Neural cell (in vitro differentiated cells): ENCODE measurements at regions not wholly inside any gene's neighbourhood (a gene's known extent, or its start where the extent isn't known, plus 50 kb on each side); places are given as distances from the start of the nearest gene placed in this dataset.

ENCODE experiments used
- H2AFZ ChIP-seq: fragments of 200-600, 300-800 bp; sonication (generic), shearing (Covaris generic); 2 replicates; pipeline ENCODE4 v1.6.0; 2014; ENCODE audit warnings: low read depth, mild to moderate bottlenecking, antibody characterized with exemption, low read length, moderate library complexity
- H3F3A ChIP-seq: fragments of 200-600 bp; shearing (Covaris generic); 2 replicates; pipeline ENCODE4 v1.6.1; 2016; ENCODE audit warnings: mild to moderate bottlenecking, moderate library complexity, mixed read lengths, antibody characterized with exemption, low read length; ENCODE audit not compliant: insufficient read depth, poor library complexity, severe bottlenecking
- H3K27ac ChIP-seq: fragments of 200-600, 300-800 bp; sonication (generic), shearing (Covaris generic); 2 replicates; pipeline ENCODE4 v1.5.1; 2014; ENCODE audit warnings: mild to moderate bottlenecking, low read length, moderate library complexity
- H3K27me3 ChIP-seq: fragments of 300-800, 200-600 bp; sonication (generic), shearing (Covaris generic); 2 replicates; pipeline ENCODE4 v1.6.0; 2014; ENCODE audit warnings: mild to moderate bottlenecking, low read depth, low read length, moderate library complexity; ENCODE audit not compliant: insufficient read depth
- H3K36me3 ChIP-seq: fragments of 300-800, 200-600 bp; sonication (generic), shearing (Covaris generic); 2 replicates; pipeline ENCODE4 v1.5.1; 2014; ENCODE audit warnings: mild to moderate bottlenecking, antibody characterized with exemption, low read length, moderate library complexity; ENCODE audit not compliant: insufficient read depth
- H3K4me2 ChIP-seq: fragments of 300-800, 200-600 bp; sonication (generic), shearing (Covaris generic); 2 replicates; pipeline ENCODE4 v1.6.0; 2014; ENCODE audit warnings: mild to moderate bottlenecking, low read length
- H3K4me3 ChIP-seq: fragments of 300-800, 200-600 bp; sonication (generic), shearing (Covaris generic); 2 replicates; pipeline ENCODE4 v1.5.1; 2014; ENCODE audit warnings: mild to moderate bottlenecking, low read length, moderate library complexity
- H3K79me2 ChIP-seq: fragments of 200-600 bp; shearing (Covaris generic); replicated peaks from 2 replicates; pipeline ENCODE4 v1.6.0; 2014; ENCODE audit warnings: mild to moderate bottlenecking, low read length, moderate library complexity; ENCODE audit not compliant: insufficient read depth
- H3K9ac ChIP-seq: fragments of 300-800, 200-600 bp; sonication (generic), shearing (Covaris generic); 2 replicates; pipeline ENCODE4 v1.6.1; 2016; ENCODE audit warnings: mild to moderate bottlenecking, low read length, mixed read lengths
- H3K9me2 ChIP-seq: fragments of 200-600 bp; shearing (Covaris generic); 2 replicates; pipeline ENCODE4 v1.6.1; 2016; ENCODE audit warnings: mild to moderate bottlenecking, low read length, mixed read lengths; ENCODE audit not compliant: insufficient read depth
- H3K9me3 ChIP-seq: fragments of 200-600, 300-800 bp; sonication (generic), shearing (Covaris generic); 2 replicates; pipeline ENCODE4 v1.6.1; 2016; ENCODE audit warnings: mild to moderate bottlenecking, mixed run types, low read length, moderate library complexity, mixed read lengths
- H4K20me1 ChIP-seq: fragments of 200-600 bp; shearing (Covaris generic); 2 replicates; pipeline ENCODE4 v1.6.1; 2016; ENCODE audit warnings: mild to moderate bottlenecking, mixed run types; ENCODE audit not compliant: insufficient read depth
- EP300 ChIP-seq: fragments of 450-650 bp; conservative IDR thresholded peaks from 2 replicates; pipeline ENCODE4 v1.6.1; 2014; ENCODE audit warnings: antibody characterized with exemption, mild to moderate bottlenecking, moderate library complexity; ENCODE audit not compliant: poor library complexity, severe bottlenecking
- EZH2 ChIP-seq: fragments of 200-600, 300-800 bp; shearing (Covaris generic), sonication (generic); IDR thresholded peaks from 2 replicates; pipeline ENCODE4 v1.6.1; 2014; ENCODE audit warnings: antibody characterized with exemption, low read length, borderline replicate concordance, mild to moderate bottlenecking; ENCODE audit not compliant: insufficient read depth, poor library complexity, severe bottlenecking
- MXI1 ChIP-seq: fragments of 450-650 bp; conservative IDR thresholded peaks from 2 replicates; pipeline ENCODE4 v1.6.1; 2014; ENCODE audit warnings: antibody characterized with exemption, mild to moderate bottlenecking; ENCODE audit not compliant: poor library complexity, severe bottlenecking
- POLR2AphosphoS5 ChIP-seq: IDR thresholded peaks from 2 replicates; pipeline ENCODE4 v1.6.1; 2012
- RAD21 ChIP-seq: fragments of 450-650 bp; conservative IDR thresholded peaks from 2 replicates; pipeline ENCODE4 v1.6.1; 2014; ENCODE audit warnings: antibody characterized with exemption, mild to moderate bottlenecking, moderate library complexity
- SMC3 ChIP-seq: fragments of 450-650 bp; conservative IDR thresholded peaks from 2 replicates; pipeline ENCODE4 v1.6.1; 2014; ENCODE audit warnings: antibody characterized with exemption, mild to moderate bottlenecking, moderate library complexity; ENCODE audit not compliant: poor library complexity
- TAF1 ChIP-seq: IDR thresholded peaks from 2 replicates; pipeline ENCODE4 v1.6.1; 2012; ENCODE audit warnings: low read depth
- TF ChIP-seq, protein P1 (sequence below): IDR thresholded peaks from 2 replicates; pipeline ENCODE4 v1.6.1; 2012; ENCODE audit warnings: borderline replicate concordance

DNA sequence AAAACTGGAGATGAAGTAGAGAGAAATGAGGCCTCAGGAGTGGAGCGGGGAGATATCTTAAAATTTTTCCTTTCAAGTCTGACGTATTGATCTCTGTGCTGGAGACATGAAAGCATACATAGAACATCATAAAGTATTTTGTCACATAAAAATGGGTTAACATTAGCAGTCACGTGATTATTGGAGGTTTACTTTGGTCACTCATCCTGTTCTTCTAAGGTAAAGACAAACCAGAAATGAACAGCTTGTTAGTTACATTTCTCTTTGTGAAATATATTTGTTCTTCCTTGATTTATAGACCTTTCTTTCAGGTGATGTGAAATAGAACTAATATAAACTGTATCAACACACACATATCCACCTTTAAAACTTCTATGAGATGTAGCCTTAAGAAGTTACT is 324.1 kb downstream of the SQOR start:
- no peaks in the 10 kb centered on the region for H3F3A ChIP-seq
- no peaks in the 10 kb centered on the region for H3K9me2 ChIP-seq
- no peaks in the 10 kb centered on the region for H4K20me1 ChIP-seq
- H3K9me3 ChIP-seq: no peaks in the 10 kb centered on the region
- H3K4me3 ChIP-seq: no peak overlapping the region
- H3K9ac ChIP-seq: no peak overlapping the region
- H3K27ac ChIP-seq: no peak overlapping the region
- TF ChIP-seq TAF1 (no peak), RAD21 (no peak), SMC3 (no peak), EZH2 (no peak), POLR2AphosphoS5 (no peak), MXI1 (no peak), EP300 (no peak)
- TF ChIP-seq, protein P1, sequence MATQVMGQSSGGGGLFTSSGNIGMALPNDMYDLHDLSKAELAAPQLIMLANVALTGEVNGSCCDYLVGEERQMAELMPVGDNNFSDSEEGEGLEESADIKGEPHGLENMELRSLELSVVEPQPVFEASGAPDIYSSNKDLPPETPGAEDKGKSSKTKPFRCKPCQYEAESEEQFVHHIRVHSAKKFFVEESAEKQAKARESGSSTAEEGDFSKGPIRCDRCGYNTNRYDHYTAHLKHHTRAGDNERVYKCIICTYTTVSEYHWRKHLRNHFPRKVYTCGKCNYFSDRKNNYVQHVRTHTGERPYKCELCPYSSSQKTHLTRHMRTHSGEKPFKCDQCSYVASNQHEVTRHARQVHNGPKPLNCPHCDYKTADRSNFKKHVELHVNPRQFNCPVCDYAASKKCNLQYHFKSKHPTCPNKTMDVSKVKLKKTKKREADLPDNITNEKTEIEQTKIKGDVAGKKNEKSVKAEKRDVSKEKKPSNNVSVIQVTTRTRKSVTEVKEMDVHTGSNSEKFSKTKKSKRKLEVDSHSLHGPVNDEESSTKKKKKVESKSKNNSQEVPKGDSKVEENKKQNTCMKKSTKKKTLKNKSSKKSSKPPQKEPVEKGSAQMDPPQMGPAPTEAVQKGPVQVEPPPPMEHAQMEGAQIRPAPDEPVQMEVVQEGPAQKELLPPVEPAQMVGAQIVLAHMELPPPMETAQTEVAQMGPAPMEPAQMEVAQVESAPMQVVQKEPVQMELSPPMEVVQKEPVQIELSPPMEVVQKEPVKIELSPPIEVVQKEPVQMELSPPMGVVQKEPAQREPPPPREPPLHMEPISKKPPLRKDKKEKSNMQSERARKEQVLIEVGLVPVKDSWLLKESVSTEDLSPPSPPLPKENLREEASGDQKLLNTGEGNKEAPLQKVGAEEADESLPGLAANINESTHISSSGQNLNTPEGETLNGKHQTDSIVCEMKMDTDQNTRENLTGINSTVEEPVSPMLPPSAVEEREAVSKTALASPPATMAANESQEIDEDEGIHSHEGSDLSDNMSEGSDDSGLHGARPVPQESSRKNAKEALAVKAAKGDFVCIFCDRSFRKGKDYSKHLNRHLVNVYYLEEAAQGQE: no peak
- no peaks in the 10 kb centered on the region for H3K36me3 ChIP-seq
- H3K79me2 ChIP-seq: no peaks in the 10 kb centered on the region
- H3K4me2 ChIP-seq: no peak overlapping the region
- H3K27me3 ChIP-seq: no peaks in the 10 kb centered on the region
- H2AFZ ChIP-seq: no peak overlapping the region

DNA sequence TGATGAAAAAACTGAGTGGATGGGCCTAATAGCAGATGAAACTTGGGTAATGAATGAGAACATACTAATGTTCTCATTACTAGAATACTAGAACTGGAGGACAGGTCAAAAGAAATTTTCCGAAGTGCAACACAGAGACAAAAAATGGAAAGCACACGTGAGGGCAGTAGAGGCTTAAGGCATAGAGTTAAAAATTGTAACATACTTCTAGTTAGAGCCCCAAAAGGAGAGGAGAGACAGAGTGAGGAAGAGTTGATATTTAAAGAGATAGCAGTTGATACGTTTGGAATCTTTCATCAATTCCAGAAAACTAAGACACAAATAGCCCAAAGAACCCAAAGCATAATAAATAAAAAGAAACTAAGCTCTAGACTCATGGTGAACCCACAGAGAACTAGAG is 327.9 kb downstream of the SQOR start:
- H3K9me3 ChIP-seq: no peaks in the 10 kb centered on the region
- no peaks in the 10 kb centered on the region for H4K20me1 ChIP-seq
- no peak overlapping the region for H3K27ac ChIP-seq
- TF ChIP-seq, protein P1: no peak
- TF ChIP-seq POLR2AphosphoS5 (no peak), EZH2 (no peak)
- no peaks in the 10 kb centered on the region for H3F3A ChIP-seq
- no peak overlapping the region for H3K4me3 ChIP-seq
- no peaks in the 10 kb centered on the region for H3K36me3 ChIP-seq
- H3K9ac ChIP-seq: no peak overlapping the region
- no peaks in the 10 kb centered on the region for H3K9me2 ChIP-seq
- H3K27me3 ChIP-seq: no peaks in the 10 kb centered on the region
- H2AFZ ChIP-seq: no peak overlapping the region
- no peak overlapping the region for H3K4me2 ChIP-seq
- H3K79me2 ChIP-seq: no peaks in the 10 kb centered on the region
